ENCODE measurements at regions not wholly inside any gene's neighbourhood (a gene's known extent, or its start where the extent isn't known, plus 50 kb on each side); places are given as distances from the start of the nearest gene placed in this dataset.

DNA sequence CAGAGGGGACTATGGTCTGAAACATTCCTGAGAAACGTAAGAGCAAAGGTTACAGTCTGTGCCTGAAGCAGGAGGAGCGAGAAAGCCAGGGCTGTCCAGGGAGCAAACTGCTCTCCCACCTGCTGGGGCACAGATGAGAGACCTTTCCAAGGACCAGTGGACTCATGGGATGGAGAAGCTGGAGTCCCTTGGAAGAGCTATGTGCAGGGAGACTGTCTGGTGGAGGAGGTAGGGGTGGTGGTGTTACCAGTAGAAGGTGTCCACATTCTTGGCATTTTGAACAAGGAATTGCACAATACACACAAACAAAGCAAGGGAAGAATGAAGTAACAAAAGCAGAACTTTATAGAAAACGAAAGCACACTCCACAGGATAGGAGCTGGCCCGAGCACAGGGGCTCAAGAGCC is 97.9 kb upstream of the CYRIA start:
- Histone ChIP-seq H3K36me3 (ENCODE audit: control insufficient read depth in 2 of 2, insufficient read depth in 2 of 2, low read length in 1 of 2) (no peaks in the 10 kb centered on the region), H3K27ac (ENCODE audit: control insufficient read depth, insufficient read depth) (no peak overlapping the region), H3K9me3 (replicated peaks; ENCODE audit: control insufficient read depth, insufficient read depth, low read length) (no peaks in the 10 kb centered on the region; the same call in 2 of the 3 replicates), H3K27me3 (replicated peaks in 1 of 2; ENCODE audit: control insufficient read depth in 2 of 2, insufficient read depth in 2 of 2, low read length in 1 of 2) (peaks cover 0 to 8% of the 10 kb centered on the region in 2 experiments; a peak in 3 of 4 replicates), H2AFZ (ENCODE audit: control insufficient read depth, low read depth, low read length) (no peak overlapping the region), H3K9ac (ENCODE audit: control insufficient read depth, insufficient read depth, low read length) (no peak overlapping the region), H4K20me1 (ENCODE audit: control insufficient read depth, insufficient read depth) (no peaks in the 10 kb centered on the region), H3K4me2 (ENCODE audit: control insufficient read depth, insufficient read depth) (no peak overlapping the region), H3K4me1 (ENCODE audit: control insufficient read depth, insufficient read depth, low read length) (no peaks in the 10 kb centered on the region), H3K79me2 (ENCODE audit: control insufficient read depth, insufficient read depth, low read length) (no peaks in the 10 kb centered on the region), H3K4me3 (no peak overlapping the region)
- ATAC-seq (no peak), FAIRE-seq (no peak), DNase-seq (ENCODE audit: low read depth, low spot score) (no peak)
- TF ChIP-seq GATAD2B (conservative IDR thresholded peaks at IDR 0.05; ENCODE audit: low read depth), result no peak
- no peak for TF ChIP-seq CBFB (IDR thresholded peaks at IDR 0.05; ENCODE audit: low read depth)
- no peak for TF ChIP-seq YBX1 (IDR thresholded peaks at IDR 0.05)
- no peak for TF ChIP-seq TBL1XR1 (IDR thresholded peaks at IDR 0.05; ENCODE audit: low read depth, low read length)
- TF ChIP-seq LARP7 (IDR thresholded peaks at IDR 0.05), result no peak
- no peak for TF ChIP-seq SKIL (IDR thresholded peaks at IDR 0.05; ENCODE audit: low read depth, poor library complexity, severe bottlenecking)
- TF ChIP-seq E2F4 (IDR thresholded peaks at IDR 0.05; ENCODE audit: low read depth, low read length), result no peak
- no peak for TF ChIP-seq POLR2AphosphoS5 (IDR thresholded peaks at IDR 0.05; ENCODE audit: low read length)
- no peak for TF ChIP-seq HCFC1 (IDR thresholded peaks at IDR 0.05; ENCODE audit: low read length)
- TF ChIP-seq, protein P1, sequence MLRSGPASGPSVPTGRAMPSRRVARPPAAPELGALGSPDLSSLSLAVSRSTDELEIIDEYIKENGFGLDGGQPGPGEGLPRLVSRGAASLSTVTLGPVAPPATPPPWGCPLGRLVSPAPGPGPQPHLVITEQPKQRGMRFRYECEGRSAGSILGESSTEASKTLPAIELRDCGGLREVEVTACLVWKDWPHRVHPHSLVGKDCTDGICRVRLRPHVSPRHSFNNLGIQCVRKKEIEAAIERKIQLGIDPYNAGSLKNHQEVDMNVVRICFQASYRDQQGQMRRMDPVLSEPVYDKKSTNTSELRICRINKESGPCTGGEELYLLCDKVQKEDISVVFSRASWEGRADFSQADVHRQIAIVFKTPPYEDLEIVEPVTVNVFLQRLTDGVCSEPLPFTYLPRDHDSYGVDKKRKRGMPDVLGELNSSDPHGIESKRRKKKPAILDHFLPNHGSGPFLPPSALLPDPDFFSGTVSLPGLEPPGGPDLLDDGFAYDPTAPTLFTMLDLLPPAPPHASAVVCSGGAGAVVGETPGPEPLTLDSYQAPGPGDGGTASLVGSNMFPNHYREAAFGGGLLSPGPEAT (IDR thresholded peaks at IDR 0.05; ENCODE audit: low read depth), result no peak
- no peak for TF ChIP-seq ZBED1 (IDR thresholded peaks at IDR 0.05; ENCODE audit: borderline replicate concordance)
- no peak for TF ChIP-seq ASH2L (IDR thresholded peaks at IDR 0.05; ENCODE audit: borderline replicate concordance, low read depth)
- TF ChIP-seq ZNF592 (IDR thresholded peaks at IDR 0.05), result no peak
- TF ChIP-seq EZH2 (IDR thresholded peaks at IDR 0.05; ENCODE audit: borderline replicate concordance, control insufficient read depth, low read depth, low read length), result no peak
- TF ChIP-seq SUZ12 (IDR thresholded peaks at IDR 0.05; ENCODE audit: unreplicated experiment), result no peak
- no peak for TF ChIP-seq RB1 (IDR thresholded peaks at IDR 0.05; ENCODE audit: borderline replicate concordance)
- no peak for TF ChIP-seq RCOR1 (conservative IDR thresholded peaks at IDR 0.05; ENCODE audit: low read depth, low read length)
- TF ChIP-seq YY1 (IDR thresholded peaks at IDR 0.05; ENCODE audit: low read depth, low read length), result no peak
- SMC1A ChIA-PET (ENCODE audit: uncharacterized antibody, unreplicated experiment), result interaction anchor here (0.6 to 1.0 kb wide), 2 partner anchors 149 to 195 kb away, joined by 3 read pairs; no protein-coding TSS in a partner anchor
- BruUV-seq (replicated peaks), result no TSS peak
- WGBS (ENCODE audit: insufficient coverage, insufficient replicate concordance, low lambda C conversion rate, missing lambda C conversion rate), result 2% methylated on average over 4 of the region's 4 CpGs
- CTCF ChIA-PET, result interaction anchor here (1.2 kb wide), 1 partner anchor 237 kb away, joined by 4 read pairs; no protein-coding TSS in a partner anchor
- in situ Hi-C loops (cut with MboI) (loop anchor here (25.0 kb wide), 1 partner anchor 826 kb away; the partner anchor contains the start of gene MYCN), intact Hi-C loops (cut with micrococcal nuclease; ENCODE audit: unreplicated experiment) (no loop called here)
- RAD21 ChIA-PET (ENCODE audit: unreplicated experiment), result interaction anchor here (1.1 kb wide), 1 partner anchor 138 kb away, joined by 3 read pairs; no protein-coding TSS in a partner anchor
- POLR2A ChIA-PET, result no interaction called here
